ENCODE measurements at regions not wholly inside any gene's neighbourhood (a gene's known extent, or its start where the extent isn't known, plus 50 kb on each side); places are given as distances from the start of the nearest gene placed in this dataset.

DNA sequence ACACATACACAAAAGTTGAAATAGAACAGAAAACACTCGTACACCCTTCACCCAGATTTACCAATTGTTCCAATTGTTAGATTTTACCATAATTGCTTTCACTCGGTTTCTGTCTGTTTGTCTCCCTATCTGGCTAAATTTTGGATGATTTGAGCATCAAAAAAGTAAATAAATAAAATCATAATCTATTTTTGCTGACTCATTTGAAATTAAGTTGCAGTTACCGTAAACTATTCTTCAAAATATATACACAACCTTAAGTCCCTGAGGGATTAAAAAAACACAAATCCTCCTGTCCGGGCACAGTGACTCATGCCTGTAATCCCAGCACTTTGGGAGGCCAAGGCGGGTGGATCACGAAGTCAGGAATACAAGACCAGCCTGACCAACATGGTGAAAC, 81.3 kb upstream of the SYT9 start:
- TF ChIP-seq HDAC2 (IDR thresholded peaks at IDR 0.05), result no peak
- no peak for TF ChIP-seq SMC3 (IDR thresholded peaks at IDR 0.05)
- TF ChIP-seq EP300 (IDR thresholded peaks at IDR 0.05), result no peak
- TF ChIP-seq JUN (IDR thresholded peaks at IDR 0.05), result no peak
- TF ChIP-seq, protein P1, sequence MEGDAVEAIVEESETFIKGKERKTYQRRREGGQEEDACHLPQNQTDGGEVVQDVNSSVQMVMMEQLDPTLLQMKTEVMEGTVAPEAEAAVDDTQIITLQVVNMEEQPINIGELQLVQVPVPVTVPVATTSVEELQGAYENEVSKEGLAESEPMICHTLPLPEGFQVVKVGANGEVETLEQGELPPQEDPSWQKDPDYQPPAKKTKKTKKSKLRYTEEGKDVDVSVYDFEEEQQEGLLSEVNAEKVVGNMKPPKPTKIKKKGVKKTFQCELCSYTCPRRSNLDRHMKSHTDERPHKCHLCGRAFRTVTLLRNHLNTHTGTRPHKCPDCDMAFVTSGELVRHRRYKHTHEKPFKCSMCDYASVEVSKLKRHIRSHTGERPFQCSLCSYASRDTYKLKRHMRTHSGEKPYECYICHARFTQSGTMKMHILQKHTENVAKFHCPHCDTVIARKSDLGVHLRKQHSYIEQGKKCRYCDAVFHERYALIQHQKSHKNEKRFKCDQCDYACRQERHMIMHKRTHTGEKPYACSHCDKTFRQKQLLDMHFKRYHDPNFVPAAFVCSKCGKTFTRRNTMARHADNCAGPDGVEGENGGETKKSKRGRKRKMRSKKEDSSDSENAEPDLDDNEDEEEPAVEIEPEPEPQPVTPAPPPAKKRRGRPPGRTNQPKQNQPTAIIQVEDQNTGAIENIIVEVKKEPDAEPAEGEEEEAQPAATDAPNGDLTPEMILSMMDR (IDR thresholded peaks at IDR 0.05), result no peak
- TF ChIP-seq RFX5 (IDR thresholded peaks at IDR 0.05), result no peak
- no peak for TF ChIP-seq CEBPB (IDR thresholded peaks at IDR 0.05)
- TF ChIP-seq CBX2 (IDR thresholded peaks at IDR 0.05; ENCODE audit: borderline replicate concordance, low read depth), result no peak
